Neural cell (in vitro differentiated cells): ENCODE measurements at regions not wholly inside any gene's neighbourhood (a gene's known extent, or its start where the extent isn't known, plus 50 kb on each side); places are given as distances from the start of the nearest gene placed in this dataset.

ENCODE experiments used
- EP300 ChIP-seq: fragments of 450-650 bp; conservative IDR thresholded peaks from 2 replicates; pipeline ENCODE4 v1.6.1; 2014; ENCODE audit warnings: antibody characterized with exemption, mild to moderate bottlenecking, moderate library complexity; ENCODE audit not compliant: poor library complexity, severe bottlenecking
- EZH2 ChIP-seq: fragments of 200-600, 300-800 bp; shearing (Covaris generic), sonication (generic); IDR thresholded peaks from 2 replicates; pipeline ENCODE4 v1.6.1; 2014; ENCODE audit warnings: antibody characterized with exemption, low read length, borderline replicate concordance, mild to moderate bottlenecking; ENCODE audit not compliant: insufficient read depth, poor library complexity, severe bottlenecking
- POLR2AphosphoS5 ChIP-seq: IDR thresholded peaks from 2 replicates; pipeline ENCODE4 v1.6.1; 2012
- TAF1 ChIP-seq: IDR thresholded peaks from 2 replicates; pipeline ENCODE4 v1.6.1; 2012; ENCODE audit warnings: low read depth
- TF ChIP-seq, protein P1 (sequence below): fragments of 450-650 bp; IDR thresholded peaks from 2 replicates; pipeline ENCODE4 v1.5.1; 2014; ENCODE audit warnings: antibody characterized with exemption, mild to moderate bottlenecking, moderate library complexity; ENCODE audit not compliant: poor library complexity, severe bottlenecking
- TF ChIP-seq, protein P2 (sequence below): IDR thresholded peaks from 2 replicates; pipeline ENCODE4 v1.6.1; 2012; ENCODE audit warnings: borderline replicate concordance

DNA sequence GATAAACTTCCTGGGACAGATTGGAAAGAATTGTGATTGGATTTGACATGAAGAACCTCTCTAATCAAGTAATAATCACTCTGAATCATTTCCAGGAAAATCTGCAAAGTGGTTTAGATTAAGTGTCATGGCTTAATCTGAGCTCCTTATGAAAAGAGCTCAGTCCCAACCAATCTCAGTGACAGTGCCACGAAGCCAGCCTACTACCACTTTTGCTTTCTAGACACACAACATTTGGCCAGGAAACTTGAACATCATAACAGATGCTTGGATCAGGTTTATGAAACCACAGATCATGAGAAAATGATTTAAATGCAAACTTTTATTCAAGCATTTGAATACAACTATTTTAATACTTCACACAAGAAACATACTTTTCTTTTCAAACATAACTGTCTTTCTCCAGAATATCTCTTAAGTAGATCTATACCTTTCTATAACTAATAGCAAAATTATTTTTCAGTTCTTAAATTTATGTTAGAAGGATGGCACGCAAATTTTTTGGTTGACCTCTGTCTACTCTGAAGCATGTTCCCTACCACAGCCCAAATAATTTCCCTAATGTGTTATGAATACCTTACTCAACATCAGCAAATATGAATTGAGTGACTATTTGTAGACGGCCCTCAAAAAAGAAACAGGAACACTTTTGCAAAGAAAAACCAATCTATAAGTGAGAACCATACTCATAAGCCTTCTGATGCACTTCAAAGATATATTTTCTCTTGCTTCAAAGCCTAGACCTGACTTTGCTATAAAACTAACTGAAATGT is 495.0 kb upstream of the ZNF385D start:
- TF ChIP-seq EZH2, result no peak
- TF ChIP-seq, protein P1, sequence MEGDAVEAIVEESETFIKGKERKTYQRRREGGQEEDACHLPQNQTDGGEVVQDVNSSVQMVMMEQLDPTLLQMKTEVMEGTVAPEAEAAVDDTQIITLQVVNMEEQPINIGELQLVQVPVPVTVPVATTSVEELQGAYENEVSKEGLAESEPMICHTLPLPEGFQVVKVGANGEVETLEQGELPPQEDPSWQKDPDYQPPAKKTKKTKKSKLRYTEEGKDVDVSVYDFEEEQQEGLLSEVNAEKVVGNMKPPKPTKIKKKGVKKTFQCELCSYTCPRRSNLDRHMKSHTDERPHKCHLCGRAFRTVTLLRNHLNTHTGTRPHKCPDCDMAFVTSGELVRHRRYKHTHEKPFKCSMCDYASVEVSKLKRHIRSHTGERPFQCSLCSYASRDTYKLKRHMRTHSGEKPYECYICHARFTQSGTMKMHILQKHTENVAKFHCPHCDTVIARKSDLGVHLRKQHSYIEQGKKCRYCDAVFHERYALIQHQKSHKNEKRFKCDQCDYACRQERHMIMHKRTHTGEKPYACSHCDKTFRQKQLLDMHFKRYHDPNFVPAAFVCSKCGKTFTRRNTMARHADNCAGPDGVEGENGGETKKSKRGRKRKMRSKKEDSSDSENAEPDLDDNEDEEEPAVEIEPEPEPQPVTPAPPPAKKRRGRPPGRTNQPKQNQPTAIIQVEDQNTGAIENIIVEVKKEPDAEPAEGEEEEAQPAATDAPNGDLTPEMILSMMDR, result no peak
- no peak for TF ChIP-seq TAF1
- no peak for TF ChIP-seq POLR2AphosphoS5
- TF ChIP-seq, protein P2, sequence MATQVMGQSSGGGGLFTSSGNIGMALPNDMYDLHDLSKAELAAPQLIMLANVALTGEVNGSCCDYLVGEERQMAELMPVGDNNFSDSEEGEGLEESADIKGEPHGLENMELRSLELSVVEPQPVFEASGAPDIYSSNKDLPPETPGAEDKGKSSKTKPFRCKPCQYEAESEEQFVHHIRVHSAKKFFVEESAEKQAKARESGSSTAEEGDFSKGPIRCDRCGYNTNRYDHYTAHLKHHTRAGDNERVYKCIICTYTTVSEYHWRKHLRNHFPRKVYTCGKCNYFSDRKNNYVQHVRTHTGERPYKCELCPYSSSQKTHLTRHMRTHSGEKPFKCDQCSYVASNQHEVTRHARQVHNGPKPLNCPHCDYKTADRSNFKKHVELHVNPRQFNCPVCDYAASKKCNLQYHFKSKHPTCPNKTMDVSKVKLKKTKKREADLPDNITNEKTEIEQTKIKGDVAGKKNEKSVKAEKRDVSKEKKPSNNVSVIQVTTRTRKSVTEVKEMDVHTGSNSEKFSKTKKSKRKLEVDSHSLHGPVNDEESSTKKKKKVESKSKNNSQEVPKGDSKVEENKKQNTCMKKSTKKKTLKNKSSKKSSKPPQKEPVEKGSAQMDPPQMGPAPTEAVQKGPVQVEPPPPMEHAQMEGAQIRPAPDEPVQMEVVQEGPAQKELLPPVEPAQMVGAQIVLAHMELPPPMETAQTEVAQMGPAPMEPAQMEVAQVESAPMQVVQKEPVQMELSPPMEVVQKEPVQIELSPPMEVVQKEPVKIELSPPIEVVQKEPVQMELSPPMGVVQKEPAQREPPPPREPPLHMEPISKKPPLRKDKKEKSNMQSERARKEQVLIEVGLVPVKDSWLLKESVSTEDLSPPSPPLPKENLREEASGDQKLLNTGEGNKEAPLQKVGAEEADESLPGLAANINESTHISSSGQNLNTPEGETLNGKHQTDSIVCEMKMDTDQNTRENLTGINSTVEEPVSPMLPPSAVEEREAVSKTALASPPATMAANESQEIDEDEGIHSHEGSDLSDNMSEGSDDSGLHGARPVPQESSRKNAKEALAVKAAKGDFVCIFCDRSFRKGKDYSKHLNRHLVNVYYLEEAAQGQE, result no peak
- no peak for TF ChIP-seq EP300
